ENCODE measurements at regions not wholly inside any gene's neighbourhood (a gene's known extent, or its start where the extent isn't known, plus 50 kb on each side); places are given as distances from the start of the nearest gene placed in this dataset.

GRCh38 chr19:27705896-27706295 is 1507.1 kb downstream of the UQCRFS1 start:
- Histone ChIP-seq H2BK5ac (ENCODE audit: insufficient read length, low read length) (no peak overlapping the region), H3K4me1 (ENCODE audit: insufficient read depth, low read length) (no peaks in the 10 kb centered on the region), H3K18ac (ENCODE audit: insufficient read length, low read depth, low read length) (no peak overlapping the region), H3K9ac (ENCODE audit: extremely low read depth, insufficient read length, low read length) (no peak overlapping the region), H3K4me2 (ENCODE audit: insufficient read depth, insufficient read length, low read length) (no peak overlapping the region), H3K79me2 (ENCODE audit: insufficient read depth, low read length) (no peaks in the 10 kb centered on the region), H4K91ac (ENCODE audit: insufficient read length, low read depth, low read length) (no peak overlapping the region), H3K79me1 (ENCODE audit: insufficient read depth, low read depth, low read length, poor library complexity, severe bottlenecking) (no peaks in the 10 kb centered on the region), H2BK15ac (ENCODE audit: low read depth, low read length) (no peak overlapping the region), H2AFZ (ENCODE audit: low read length) (no peak overlapping the region), H4K8ac (replicated peaks; ENCODE audit: insufficient read length, low read depth, low read length) (no peak overlapping the region), H3K56ac (ENCODE audit: insufficient read length, low read depth, low read length) (no peak overlapping the region), H3K23ac (ENCODE audit: insufficient read length, low read depth, low read length) (no peak overlapping the region), H3K4ac (ENCODE audit: low read depth, low read length) (no peak overlapping the region), H3T11ph (ENCODE audit: low read length) (no peak overlapping the region), H4K20me1 (ENCODE audit: control insufficient read depth, insufficient read depth, insufficient read length) (no peaks in the 10 kb centered on the region), H4K5ac (ENCODE audit: insufficient read length, low read depth, low read length) (no peak overlapping the region), H3K14ac (ENCODE audit: insufficient read depth, low read length) (no peak overlapping the region), H2BK120ac (ENCODE audit: low read depth, low read length, poor library complexity, severe bottlenecking) (no peak overlapping the region), H2AK5ac (ENCODE audit: insufficient read length, low read length) (no peak overlapping the region), H3K23me2 (ENCODE audit: insufficient read length, low read depth, low read length, poor library complexity, severe bottlenecking) (no peaks in the 10 kb centered on the region), H2BK20ac (ENCODE audit: low read depth, low read length, poor library complexity, severe bottlenecking) (no peak overlapping the region), H3K27ac (ENCODE audit: insufficient read length, low read depth, low read length) (no peak overlapping the region), H3K27me3 (ENCODE audit: insufficient read depth, low read length) (no peaks in the 10 kb centered on the region), H3K9me3 (ENCODE audit: control insufficient read depth, low read depth, low read length) (peaks cover 81% of the 10 kb centered on the region), H2BK12ac (ENCODE audit: insufficient read length, low read depth, low read length) (no peak overlapping the region)
- no peak for DNase-seq
- no peak overlapping the region for H3K27ac Mint-ChIP-seq
- H3K27me3 Mint-ChIP-seq (ENCODE audit: low read depth) = peaks cover 3% of the 10 kb centered on the region
- peaks cover 91 to 95% of the 10 kb centered on the region in 2 experiments for H3K9me3 Mint-ChIP-seq
- H3K4me3 Mint-ChIP-seq = no peak overlapping the region
- H3K36me3 Mint-ChIP-seq (ENCODE audit: insufficient read depth in 1 of 3, low read depth in 3 of 3) = peaks cover 5 to 23% (median 13%) of the 10 kb centered on the region in 3 experiments; a peak in 5 of 7 replicates
- WGBS (ENCODE audit: extremely low coverage, insufficient read length, low lambda C conversion rate) = no CpG with 5 or more reads among the region's 6 CpGs
- TF ChIP-seq CTCF (conservative IDR thresholded peaks at IDR 0.05) = no peak
- no peaks in the 10 kb centered on the region for H3K4me1 Mint-ChIP-seq
